Upper lobe of left lung (tissue), 4 donors: ENCODE measurements at regions not wholly inside any gene's neighbourhood (a gene's known extent, or its start where the extent isn't known, plus 50 kb on each side); places are given as distances from the start of the nearest gene placed in this dataset.

Experiments
- EP300 ChIP-seq, 4 donors: sonication (generic); formaldehyde crosslinking; IDR thresholded peaks; one replicate each; pipeline ENCODE4 v1.5.1; 2017; ENCODE audit warnings: antibody characterized with exemption in 4 of 4, control low read depth in 2 of 4
- POLR2A ChIP-seq, 4 donors: fragments of 450-650 bp; IDR thresholded peaks; one replicate each; pipeline ENCODE4 v1.5.1; 2016 to 2017; ENCODE audit warnings: antibody characterized with exemption in 4 of 4, mild to moderate bottlenecking in 2 of 4
- POLR2AphosphoS5 ChIP-seq, 2 donors: sonication (generic); formaldehyde crosslinking; IDR thresholded peaks; one replicate each; pipeline ENCODE4 v1.5.1; 2017; ENCODE audit warnings: antibody characterized with exemption in 2 of 2

GRCh38 chr12:124153392-124153791 lies 141.5 kb upstream of the RFLNA start:
- no peak for TF ChIP-seq POLR2A (IDR thresholded peaks at IDR 0.05)
- TF ChIP-seq EP300 (IDR thresholded peaks at IDR 0.05), result no peak
- TF ChIP-seq POLR2AphosphoS5 (IDR thresholded peaks at IDR 0.05), result no peak
